ENCODE measurements at regions not wholly inside any gene's neighbourhood (a gene's known extent, or its start where the extent isn't known, plus 50 kb on each side); places are given as distances from the start of the nearest gene placed in this dataset.

DNA sequence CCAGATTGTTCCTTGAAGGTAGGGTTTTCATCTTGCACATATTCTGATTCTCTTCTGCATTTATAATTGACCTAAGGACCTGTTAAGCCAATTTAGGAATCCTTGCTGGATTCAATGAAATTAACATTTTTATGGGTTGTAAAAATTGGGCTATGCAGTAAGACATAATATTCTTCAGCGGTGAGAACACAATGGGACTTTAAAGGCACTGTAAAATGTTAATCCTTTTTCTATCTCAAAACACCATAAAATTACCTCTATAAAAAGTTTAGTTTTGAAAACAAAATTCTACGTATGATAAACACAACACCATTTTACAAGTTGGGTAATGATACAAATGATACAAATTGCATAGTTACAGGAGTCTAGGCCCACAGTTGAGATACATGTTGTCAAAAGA lies 169.2 kb upstream of the DTNA start:
- no peak for DNase-seq

DNA sequence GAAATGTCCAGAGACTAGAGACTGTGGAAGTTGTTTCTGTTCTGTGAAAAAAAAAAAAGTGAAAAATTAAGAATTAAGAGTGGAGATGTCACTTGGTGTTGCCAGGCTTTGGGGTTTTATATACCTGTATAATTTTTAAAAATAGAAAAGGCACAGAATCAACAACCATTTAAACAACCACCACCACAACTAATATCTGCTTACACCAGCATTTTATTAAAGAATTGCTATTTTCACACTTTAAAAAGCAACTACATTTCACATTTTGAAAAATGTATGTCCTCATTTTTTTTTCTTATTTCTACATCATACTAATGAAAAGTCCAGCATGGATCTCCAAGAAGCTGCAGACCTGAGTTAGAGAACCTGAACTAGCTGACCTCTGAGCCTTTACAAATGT lies 167.5 kb upstream of the DTNA start:
- no peak for DNase-seq

DNA sequence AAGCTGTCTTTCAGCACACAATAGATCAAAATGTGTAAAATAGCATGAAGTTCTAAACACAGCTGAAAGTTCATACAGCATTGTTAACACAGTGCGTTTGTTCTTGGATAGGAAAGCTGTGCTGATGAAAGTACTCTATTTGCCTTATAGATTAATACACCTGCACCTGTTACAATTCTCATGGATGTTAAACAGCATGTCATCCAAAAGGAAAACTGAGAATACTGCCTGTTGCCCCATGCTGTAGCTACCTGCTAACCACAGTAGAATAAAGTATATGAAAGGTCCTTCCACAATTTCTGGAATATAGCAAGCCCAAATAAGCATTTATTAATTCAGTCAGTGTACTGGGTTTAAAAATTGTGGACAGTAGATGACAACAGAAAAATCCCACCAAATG lies 166.7 kb upstream of the DTNA start:
- DNase-seq: no peak

DNA sequence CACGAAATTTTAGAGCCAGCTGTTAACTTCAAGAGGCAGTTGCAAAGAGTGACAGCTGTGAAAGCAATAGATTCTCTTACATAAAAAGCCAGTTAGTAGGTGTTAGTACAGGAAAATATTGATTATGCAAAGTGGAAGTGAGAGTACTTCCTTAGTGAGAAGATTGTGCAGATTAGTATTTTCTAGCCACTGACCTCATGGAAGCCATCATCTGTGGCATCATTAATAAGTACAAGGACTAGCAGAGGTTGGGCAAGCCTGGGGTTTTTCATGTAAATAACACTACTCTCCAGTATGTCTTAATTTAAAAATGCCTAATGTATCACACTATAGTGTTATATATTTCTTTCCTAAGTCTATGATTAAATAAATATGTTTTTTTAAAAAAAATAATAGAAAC lies 166.2 kb upstream of the DTNA start:
- DNase-seq: no peak

DNA sequence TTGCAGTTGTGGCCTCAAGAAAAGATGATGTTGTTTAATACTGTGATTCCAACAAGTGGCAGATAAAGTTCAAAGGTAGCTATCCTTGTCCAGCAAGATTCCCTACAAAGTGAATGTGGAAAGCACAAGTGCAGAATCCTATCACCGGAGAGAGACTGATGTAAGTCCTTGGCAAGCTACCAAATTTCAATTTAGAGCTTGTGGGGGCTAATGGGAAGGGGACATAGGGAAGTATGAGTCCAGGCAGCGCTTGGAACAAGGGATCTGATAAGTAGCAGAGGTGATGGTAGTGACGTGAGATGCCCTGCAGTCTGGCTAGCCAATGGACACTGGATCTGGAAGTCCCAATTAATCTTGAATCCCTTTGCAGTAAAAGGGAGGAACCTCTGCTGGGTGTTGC lies 165.2 kb upstream of the DTNA start:
- no peak for DNase-seq

DNA sequence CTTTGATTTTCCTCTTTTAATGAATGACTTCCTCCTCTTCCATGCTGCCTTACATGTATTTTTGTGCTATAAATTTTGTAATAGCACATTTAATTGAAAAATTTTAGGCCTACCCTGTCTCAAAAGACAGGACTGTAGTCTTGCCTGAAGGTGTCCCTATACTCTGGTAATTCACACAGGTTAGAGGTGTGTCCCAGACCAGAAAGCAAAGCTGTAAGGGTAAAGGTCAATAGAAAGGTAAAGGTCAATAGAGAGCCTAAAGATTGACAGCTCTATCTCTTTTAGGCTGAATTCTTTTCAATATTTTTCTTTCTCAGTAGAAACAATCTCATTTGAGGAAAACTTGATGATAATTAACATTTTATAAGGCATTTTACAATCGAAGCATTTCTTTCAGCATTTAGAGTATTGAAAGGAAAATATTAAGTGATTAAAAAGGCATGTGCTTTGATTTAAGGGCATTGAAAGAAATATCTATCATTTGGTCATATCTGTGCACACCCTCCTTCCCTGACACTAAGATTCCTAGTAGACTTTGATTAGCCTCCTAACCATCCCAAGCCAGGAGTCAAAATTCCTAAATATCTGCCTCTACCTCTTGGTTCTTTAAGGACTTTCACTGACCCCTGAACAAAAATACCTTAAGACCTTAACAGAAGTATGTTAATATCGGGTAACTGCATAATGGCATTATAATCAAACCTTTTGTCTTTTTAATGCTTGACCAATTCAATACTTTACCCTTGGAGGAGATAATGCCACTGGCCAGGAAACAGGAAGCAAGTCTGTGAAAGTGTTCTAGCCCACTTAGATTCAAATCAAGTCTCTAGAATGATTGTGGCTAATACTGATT lies 161.8 kb upstream of the DTNA start:
- DNase-seq: no peak

DNA sequence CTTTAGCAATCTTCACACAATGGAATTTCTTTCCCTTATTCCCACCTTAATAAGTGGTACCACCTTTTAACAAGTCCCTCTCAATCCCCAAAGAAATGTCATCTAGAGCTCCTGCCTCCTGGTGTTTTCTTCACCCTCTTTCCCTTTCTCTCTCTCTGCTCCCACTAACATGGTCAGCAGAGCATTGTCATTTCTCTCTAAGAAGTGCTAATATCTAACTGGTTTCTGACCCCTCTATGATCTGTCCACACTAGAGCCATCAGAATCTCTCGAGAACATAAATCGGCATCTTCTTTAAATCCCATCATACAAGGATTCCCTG lies 161.2 kb upstream of the DTNA start:
- no peak for DNase-seq

DNA sequence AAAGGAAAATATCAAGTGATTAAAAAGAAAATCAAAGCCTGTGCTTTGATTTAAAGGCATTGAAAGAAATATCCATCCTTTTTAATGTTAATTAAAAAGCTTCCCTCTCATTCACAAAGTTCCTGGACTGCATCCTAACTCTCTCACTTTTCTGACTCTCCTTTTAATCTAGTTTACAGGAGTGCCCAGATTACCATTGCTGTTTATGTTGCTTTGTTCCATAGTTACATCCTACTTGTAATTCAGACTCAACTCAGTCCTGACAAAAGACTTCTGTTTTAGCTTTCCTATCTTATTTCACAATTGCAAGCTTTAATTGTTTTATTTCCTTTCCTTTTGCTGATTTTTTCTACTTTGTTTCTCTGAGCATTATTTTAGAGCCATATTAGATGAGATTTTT lies 160.7 kb upstream of the DTNA start:
- no peak for DNase-seq

DNA sequence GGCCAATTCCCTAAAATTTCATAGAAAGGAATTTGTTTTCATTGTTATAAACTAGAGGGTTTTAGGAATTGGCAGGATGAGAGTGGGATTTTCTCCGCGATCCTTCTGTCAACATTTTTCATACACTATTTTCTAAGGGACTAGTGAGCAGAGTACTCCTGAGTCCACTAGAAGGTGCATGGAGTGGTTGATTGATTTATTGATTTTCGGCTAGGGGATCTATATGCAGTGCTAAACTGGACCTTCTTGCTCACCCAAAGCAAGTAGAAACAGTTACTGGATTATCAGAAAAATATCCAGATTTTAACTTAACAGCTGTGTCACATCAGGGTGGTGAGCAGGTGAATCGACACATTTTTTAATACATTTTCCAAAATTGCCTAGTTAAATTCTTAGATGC lies 159.9 kb upstream of the DTNA start:
- no peak for DNase-seq

DNA sequence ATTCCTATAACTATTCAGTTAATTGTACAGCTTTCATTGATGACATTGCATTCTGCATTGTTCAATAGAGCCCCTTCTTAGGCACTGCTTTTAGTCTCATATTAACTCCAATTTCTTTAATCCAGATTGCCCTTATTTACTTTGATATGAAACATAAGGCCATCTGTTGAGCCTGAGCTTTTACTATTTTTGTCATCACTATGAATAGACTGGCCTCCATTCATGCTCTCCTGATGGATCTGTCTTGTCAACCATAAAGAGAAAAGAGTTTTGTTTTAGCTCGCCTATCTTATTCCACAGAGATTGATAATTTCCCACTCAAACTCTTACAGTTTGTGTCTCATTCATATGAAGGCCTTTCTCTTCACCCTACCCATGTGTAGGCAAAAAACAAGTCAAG lies 159.2 kb upstream of the DTNA start:
- DNase-seq: no peak

DNA sequence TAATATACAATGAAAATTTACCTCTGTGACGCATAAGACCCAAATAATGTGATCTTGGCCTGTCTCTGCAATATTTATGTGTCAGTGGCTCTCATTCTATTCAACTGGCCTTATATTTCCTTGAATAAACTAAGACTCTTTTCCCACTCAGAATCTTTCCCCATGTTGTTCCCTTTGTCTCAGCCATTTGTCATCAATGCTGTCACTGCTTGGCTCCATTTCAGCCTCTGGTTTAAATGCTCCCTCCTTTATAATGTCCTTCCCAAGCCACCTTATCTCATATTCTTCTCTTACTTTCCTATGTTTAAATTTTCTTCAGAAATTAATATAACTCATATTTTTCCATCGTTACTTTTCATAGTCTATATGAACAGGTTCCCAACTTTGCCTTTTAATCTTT lies 158.3 kb upstream of the DTNA start:
- no peak for DNase-seq

DNA sequence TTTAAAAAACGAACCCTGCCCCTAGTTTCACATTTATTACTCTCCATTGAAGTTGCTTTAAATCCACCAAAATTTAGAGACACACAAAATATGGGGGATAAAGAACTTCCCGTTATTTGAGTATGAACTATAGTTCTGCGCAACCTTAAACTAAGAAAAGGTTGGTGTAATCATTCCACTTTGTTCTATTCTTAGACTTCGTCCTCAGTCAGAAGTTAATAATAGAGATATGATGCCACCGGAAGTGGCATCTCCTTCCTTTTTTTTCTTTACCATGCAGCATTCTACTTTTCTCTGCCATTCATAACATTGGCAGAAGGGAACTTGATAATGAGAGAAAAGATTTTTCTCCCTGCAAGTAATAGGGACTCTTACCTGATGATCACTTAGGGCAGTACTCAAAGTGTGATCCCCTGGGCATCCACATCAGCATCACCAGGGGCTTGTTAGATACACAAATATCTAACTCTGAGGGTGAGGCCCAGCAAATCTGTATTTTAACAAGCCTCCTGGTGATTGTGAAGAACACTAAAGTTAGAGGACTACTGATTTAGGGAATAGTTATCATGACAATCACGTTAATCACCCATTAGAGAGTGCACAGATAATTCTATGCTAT lies 147.7 kb upstream of the DTNA start:
- no peak for DNase-seq

DNA sequence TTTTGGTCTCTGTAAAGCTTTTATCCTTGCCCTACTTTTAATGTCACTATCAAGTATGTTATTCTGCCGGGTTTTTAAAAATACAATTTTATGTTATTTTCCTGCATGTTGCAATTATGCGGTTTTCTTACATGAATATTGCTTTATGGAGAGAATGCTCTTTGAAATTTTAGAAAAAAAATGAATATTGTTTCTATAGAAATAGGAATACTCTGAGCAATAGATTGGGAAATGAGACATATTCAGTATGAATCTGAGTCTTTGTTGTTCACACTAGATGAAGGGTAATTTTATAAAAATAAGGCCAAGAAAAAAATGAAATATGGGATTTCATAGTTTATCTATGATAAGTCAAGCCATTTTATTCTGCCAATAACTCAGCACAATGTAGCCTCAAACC lies 142.2 kb upstream of the DTNA start:
- DNase-seq: no peak

DNA sequence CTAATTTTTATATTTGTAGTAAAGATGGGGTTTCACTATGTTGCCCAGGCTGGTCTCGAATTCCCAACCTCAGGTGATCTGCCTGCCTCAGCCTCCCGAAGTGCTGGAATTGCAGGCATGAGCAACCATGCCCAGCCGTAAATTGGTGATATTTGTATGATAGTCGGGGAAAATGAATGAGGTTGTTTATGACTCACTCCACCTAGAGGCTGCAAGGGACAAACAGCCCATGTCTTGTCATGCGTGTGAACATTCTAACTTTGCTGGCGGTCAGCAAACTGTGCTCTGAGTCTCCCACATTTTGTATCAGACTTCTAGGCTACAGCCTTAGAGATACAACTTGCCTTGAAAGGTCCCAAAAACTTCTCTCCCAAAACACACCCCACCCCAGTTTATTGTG lies 133.5 kb upstream of the DTNA start:
- DNase-seq: no peak

DNA sequence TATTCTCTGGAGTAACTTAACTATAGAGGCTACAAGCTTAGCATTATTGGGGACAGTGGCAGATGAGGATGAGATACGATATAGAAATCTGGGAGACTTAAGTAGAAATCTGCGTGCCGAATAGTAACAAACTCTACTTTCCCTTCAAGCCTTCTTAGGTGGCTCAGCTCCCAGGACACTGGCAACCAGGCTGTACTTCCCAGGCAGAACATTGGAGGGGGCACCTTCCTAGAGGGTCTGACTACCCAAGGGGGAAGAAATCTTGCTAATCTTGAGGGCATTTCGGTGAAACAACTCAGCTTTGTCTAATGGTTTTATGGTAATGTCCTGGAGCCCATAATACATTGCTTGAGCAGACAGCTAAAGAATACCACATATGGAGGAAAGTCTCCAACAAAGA lies 126.2 kb upstream of the DTNA start:
- DNase-seq: no peak

DNA sequence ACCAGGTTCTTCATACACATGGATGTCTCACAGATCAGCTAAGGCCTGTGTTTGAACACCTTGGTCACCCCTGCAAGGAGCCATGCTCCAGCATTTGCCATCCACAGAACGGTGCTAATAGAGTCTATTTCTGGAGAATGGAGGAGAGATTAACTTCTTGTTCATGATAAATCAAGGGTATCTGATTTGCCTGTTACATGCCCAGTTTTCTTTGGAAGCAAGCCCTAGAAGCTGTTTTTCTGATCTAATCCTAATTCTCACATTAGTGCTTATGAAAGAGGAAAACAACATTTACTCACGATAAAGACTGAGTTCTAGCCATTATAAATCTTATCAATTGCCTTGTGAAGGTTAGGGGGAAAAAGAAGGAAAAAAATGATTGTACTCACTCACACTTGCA lies 119.6 kb upstream of the DTNA start:
- DNase-seq: no peak

DNA sequence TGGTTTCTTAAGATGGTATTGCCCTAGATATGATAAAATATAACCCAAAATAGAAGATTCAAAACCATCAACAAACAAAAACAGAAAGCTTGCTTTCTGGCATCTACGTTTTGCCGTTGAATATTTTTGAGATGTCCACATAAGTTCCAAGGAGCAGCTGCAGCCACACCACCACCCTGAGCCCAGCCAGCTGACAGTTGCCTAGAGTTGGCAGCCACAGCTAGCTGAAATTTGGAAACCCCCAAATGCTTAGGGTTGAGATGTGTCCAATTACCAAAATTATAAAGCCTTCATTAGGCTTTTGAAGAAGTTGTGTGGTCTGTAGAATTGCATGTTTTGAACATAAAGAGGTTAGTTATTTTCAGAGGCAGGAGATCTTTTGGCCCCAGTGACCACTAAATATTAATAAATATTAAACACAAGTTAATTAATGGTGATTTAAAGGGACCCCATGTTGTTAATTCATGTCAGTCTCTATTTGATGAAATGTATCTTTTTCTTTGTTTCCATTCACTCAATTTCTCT lies 118.1 kb upstream of the DTNA start:
- DNase-seq: no peak

DNA sequence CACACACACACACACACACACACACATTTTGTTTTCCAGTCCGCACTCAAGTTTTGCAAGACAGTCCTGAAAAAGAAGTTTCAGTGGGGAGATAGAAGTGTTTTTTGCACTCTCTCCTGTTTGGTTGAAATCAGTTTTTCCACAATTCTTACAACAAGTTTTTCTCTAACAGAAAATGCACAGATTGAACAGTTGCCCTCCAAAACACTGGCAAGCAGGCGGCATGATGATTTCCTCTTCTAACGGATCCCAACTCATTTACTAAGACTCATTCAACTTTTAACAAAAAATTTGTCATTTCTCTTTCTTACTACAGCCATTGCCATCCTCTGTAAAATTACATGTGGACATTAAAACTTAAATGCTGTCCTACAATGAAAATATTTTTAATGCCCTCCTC lies 117.6 kb upstream of the DTNA start:
- no peak for DNase-seq

DNA sequence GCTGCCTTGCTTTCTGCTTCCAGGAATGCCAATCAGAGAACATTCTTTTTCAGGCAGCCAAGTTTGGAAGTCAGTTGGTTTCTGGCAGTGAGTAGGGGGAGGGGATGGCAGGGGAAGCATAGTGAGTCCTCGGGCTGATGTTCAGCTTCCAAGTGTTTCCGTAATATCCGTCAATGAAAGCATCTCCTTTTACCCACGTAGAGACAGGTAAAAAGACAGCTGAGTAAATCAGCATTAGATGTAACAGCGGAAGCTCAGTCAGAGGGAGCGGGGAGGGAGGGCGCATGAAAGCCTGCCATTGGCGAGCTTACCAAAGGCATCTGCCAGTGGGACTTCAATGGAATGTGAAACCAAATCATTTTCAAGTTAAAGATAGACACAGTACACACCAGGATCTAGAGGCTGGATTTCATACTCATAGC lies 117.1 kb upstream of the DTNA start:
- DNase-seq: no peak

DNA sequence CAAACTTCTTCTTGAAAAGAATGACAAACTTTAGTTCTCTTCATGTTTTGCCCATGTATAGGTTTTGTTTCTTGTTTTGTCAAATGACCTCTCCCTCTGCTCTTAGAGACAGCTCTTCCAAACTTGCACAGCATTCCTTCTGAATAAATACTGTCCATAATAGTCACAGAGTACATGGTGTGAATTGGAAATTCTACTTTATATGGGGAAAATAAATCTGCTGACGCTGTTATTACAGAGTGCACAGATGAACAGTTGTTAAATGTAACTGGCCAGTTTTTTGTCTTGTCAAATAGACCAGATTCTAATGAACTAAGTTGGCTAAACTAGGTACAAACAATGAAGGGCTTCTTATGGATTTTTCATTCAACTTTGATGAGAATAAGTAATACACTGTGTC lies 115.8 kb upstream of the DTNA start:
- DNase-seq: no peak

DNA sequence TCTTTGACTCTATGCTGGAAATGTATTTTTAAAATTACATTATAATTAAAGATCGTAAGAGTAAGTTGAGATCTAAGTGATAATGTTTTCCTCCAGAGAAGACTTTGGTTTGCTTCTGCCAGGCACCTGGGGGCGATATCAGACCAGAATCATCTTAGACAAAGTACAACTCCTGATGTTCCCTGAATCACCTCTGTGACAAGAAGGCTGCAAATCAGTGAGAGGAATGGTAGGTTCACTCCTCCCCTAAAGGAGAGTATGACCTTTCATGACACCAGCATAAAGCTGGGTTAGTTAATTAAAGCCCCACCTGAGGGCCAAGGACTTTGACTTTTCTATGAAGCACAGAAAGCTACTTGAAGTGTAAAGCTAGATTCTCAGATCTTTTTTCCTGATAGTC lies 114.4 kb upstream of the DTNA start:
- no peak for DNase-seq

DNA sequence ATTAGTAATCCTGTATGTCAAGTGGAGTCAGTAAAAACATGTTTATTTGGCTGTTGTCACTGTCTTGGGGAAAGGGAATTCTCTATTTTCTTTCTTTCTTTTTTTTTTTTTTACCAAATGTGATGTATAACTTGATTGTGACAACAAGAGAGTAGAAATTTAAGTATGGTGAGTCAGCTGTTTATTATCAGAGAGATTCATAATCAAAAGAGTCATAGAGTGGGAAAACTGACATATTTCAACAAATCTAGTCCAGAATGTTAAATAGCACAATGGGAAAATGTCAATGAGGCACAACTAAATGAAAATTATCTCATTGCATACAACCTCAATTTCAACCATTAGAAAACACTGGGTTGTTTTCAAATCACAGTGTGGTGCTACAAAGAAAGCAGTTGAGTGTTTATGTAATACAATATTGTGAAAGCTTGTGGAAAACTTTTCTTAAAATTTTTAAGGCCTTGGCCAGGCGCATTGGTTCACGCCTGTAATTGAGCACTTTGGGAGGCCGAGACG lies 111.9 kb upstream of the DTNA start:
- DNase-seq: no peak

DNA sequence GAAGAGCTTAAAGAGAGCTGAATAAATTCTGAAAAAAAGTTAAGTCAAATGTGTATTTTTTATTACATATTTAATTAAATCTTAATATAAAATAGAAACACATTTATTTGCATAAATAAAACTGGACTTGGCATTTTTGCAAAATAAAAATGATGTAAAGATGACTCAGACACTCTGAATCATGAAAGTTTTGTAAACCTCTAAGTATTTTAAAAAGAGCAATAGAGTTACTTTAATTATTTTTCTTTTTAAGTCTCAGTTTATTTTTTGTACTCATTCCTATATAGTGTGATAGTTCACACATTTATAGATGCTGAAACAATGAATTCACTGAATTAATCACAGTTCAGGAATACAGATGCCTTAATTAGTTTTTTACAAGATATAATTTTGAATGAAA lies 109.9 kb upstream of the DTNA start:
- DNase-seq: no peak

DNA sequence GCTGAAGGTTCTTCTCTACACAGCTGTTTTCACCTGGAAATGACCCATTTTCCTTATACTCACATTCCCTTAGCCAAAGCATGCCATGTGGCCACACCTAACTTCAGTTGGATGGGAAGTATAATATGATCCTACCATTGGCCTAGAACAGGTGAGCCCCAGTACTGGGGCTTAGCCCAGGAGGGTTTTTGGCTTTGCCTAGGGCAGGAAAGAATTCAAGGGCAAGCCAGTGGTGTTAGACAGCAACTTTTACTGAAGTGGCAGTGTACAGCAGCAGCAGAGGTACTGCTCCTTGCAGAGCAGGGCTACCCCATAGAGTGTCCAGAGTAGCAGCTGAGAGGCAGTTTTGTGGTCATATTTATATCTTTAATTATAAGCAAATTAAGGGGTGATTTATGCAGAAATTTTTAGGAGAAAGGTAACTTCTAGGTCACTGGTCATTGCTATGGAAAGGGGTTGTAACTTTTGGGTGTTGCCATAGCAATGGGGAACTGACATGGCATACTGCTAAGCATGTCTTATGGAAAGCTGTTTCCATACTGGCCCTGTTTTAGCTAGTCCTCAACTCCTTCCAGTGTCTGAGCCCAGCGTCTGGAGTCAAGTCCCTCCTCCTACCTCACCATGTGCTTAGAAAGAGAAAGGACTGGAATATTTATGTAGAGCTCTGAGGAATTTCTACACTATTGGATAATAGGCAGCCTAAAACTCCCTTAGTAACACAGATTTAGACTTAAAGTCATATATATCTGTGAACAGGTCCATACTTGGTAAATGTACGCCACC lies 109.0 kb upstream of the DTNA start:
- DNase-seq: no peak

Measured in NCI-H1694 treated with DMSO at 0.1 percent for 48 hours (cell line).